K562 (cell line): ENCODE measurements at regions not wholly inside any gene's neighbourhood (a gene's known extent, or its start where the extent isn't known, plus 50 kb on each side); places are given as distances from the start of the nearest gene placed in this dataset.
A peak's percentile ranks its signal among the peaks of the same experiment; 100 is the strongest.

Source experiments
- ATAC-seq: fragments of 200-7000 bp; cut with Tn5 transposase; 3 replicates; pipeline ENCODE4 v1.9.1; 2020; ENCODE audit warnings: moderate library complexity
- BruUV-seq: library from RNA; stranded (reverse); fragments of 400-500 nt; replicated peaks from 2 replicates; lab custom pipeline; 2021; lab: Mats Ljungman, UMichigan
- CTCF ChIA-PET: fragments of 300-600 bp; formaldehyde crosslinking; extraction: SDS; loops from one replicate; lab custom pipeline; 2021; ENCODE audit warnings: low intra/inter-chr PET ratio; lab: Yijun Ruan, JAX
- POLR2A ChIA-PET: fragments of 300-600, 350-650 bp; sonication (Branson Sonifier 250); formaldehyde crosslinking; extraction: SDS; loops from one replicate; lab custom pipeline; 2021; ENCODE audit warnings: antibody characterized with exemption, inconsistent platforms; lab: Yijun Ruan, JAX
- DNase-seq, 4 experiments: peaks; one replicate each; pipeline versions ENCODE4 v3.0.0 to v3.0.0-alpha.2; 2011 to 2018; ENCODE audit warnings: low spot score in 3 of 4, mixed read lengths in 3 of 4; ENCODE audit errors: extremely low read depth in 1 of 4
- FAIRE-seq: peaks from 2 replicates; lab custom pipeline; 2011; peaks lifted over from hg19 to GRCh38; lab: Jason Lieb, UNC
- H2AFZ ChIP-seq: 2 replicates; pipeline ENCODE4 v1.6.0; 2011; ENCODE audit warnings: low read depth, low read length, control low read depth, inconsistent platforms
- H3K27ac ChIP-seq: fragments of 200-600 bp; 3 replicates; pipeline ENCODE4 v1.8.0; 2011; ENCODE audit warnings: low read depth, mild to moderate bottlenecking, control low read depth, inconsistent platforms, low read length, moderate library complexity, mixed read lengths; ENCODE audit errors: extremely low read depth
- H3K27me3 ChIP-seq, 2 experiments: fragments of 300-600 bp in 1 of 2; 2 replicates in 1 of 2; 3 replicates in 1 of 2; pipeline versions ENCODE4 v1.6.0 to v1.8.0; 2011; ENCODE audit warnings: inconsistent platforms in 2 of 2, low read length in 2 of 2, mild to moderate bottlenecking in 1 of 2, mixed read lengths in 1 of 2, moderate library complexity in 1 of 2; ENCODE audit not compliant: control insufficient read depth in 2 of 2, insufficient read depth in 2 of 2
- H3K36me3 ChIP-seq: fragments of 300-600 bp; 3 replicates; pipeline ENCODE4 v1.8.0; 2011; ENCODE audit warnings: mild to moderate bottlenecking, low read length, inconsistent platforms; ENCODE audit not compliant: control insufficient read depth, insufficient read depth
- H3K4me1 ChIP-seq, 2 experiments: fragments of 200-600 bp in 1 of 2; replicated peaks in 1 of 2; 2 replicates in 1 of 2; 3 replicates in 1 of 2; pipeline versions ENCODE4 v1.5.1 to v1.8.0; 2011; ENCODE audit warnings: inconsistent platforms in 2 of 2, low read length in 2 of 2, mild to moderate bottlenecking in 1 of 2, mixed read lengths in 1 of 2, moderate library complexity in 1 of 2; ENCODE audit not compliant: control insufficient read depth in 2 of 2, insufficient read depth in 2 of 2
- H3K4me2 ChIP-seq: 2 replicates; pipeline ENCODE4 v1.6.1; 2011; ENCODE audit warnings: low read length, control low read depth, inconsistent platforms, mixed read lengths; ENCODE audit not compliant: insufficient read depth
- H3K4me3 ChIP-seq: fragments of 200-600 bp; sonication (generic), shearing (Covaris generic); 2 replicates; pipeline ENCODE4 v1.5.1; 2016; ENCODE audit warnings: control low read depth, inconsistent platforms
- H3K79me2 ChIP-seq: fragments of 200-600 bp; 3 replicates; pipeline ENCODE4 v1.8.0; 2011; ENCODE audit warnings: low read length, inconsistent platforms; ENCODE audit not compliant: control insufficient read depth, insufficient read depth
- H3K9ac ChIP-seq, 2 experiments: 2 replicates each; pipeline versions ENCODE4 v1.6.0 to v1.6.1; 2011; ENCODE audit warnings: low read depth in 2 of 2, low read length in 2 of 2, control low read depth in 1 of 2, inconsistent platforms in 1 of 2, mild to moderate bottlenecking in 1 of 2, mixed read lengths in 1 of 2; ENCODE audit not compliant: insufficient read depth in 1 of 2
- H3K9me1 ChIP-seq: one replicate; pipeline ENCODE4 v1.6.0; 2011; ENCODE audit warnings: inconsistent platforms, mild to moderate bottlenecking, low read length, moderate library complexity; ENCODE audit not compliant: control insufficient read depth, insufficient read depth
- H3K9me3 ChIP-seq: replicated peaks from 2 replicates; pipeline ENCODE4 v1.5.1; 2011; ENCODE audit warnings: low read depth, low read length, inconsistent platforms; ENCODE audit not compliant: control insufficient read depth, insufficient read depth
- H4K20me1 ChIP-seq: replicated peaks from 2 replicates; pipeline ENCODE4 v1.6.1; 2011; ENCODE audit warnings: low read length, inconsistent platforms, mixed read lengths; ENCODE audit not compliant: control insufficient read depth, insufficient read depth
- ADNP ChIP-seq: fragments of 200-800 bp; sonication (Bioruptor generic); IDR thresholded peaks from 2 replicates; pipeline ENCODE4 v1.6.1; 2016; ENCODE audit warnings: missing genetic modification characterization, missing compliant biosample characterization
- ASH1L ChIP-seq: fragments of 450-650 bp; IDR thresholded peaks from 2 replicates; pipeline ENCODE4 v1.6.1; 2018; ENCODE audit warnings: borderline replicate concordance, mild to moderate bottlenecking, low read depth; ENCODE audit not compliant: partially characterized antibody
- BRCA1 ChIP-seq, 2 experiments: fragments of 450-650 bp in 1 of 2; sonication (generic) in 1 of 2; formaldehyde crosslinking in 1 of 2; IDR thresholded peaks; 2 replicates each; pipeline versions ENCODE4 v1.5.0 to v1.6.1; 2017 to 2020; ENCODE audit warnings: mild to moderate bottlenecking in 1 of 2, missing genetic modification reagents in 1 of 2
- CCNT2 ChIP-seq: IDR thresholded peaks from 2 replicates; pipeline ENCODE4 v1.6.1; 2011; ENCODE audit warnings: borderline replicate concordance, low read depth, mild to moderate bottlenecking, moderate library complexity, mixed read lengths, low read length; ENCODE audit not compliant: insufficient read length; ENCODE audit errors: extremely low read depth
- CREB3L1 ChIP-seq: fragments of 450-650 bp; IDR thresholded peaks from 2 replicates; pipeline ENCODE4 v1.6.1; 2014; ENCODE audit warnings: low read depth, mild to moderate bottlenecking, moderate library complexity, borderline replicate concordance
- CSDE1 ChIP-seq, 2 experiments: fragments of 450-650 bp; IDR thresholded peaks; 2 replicates each; pipeline ENCODE4 v1.6.1; 2016; ENCODE audit warnings: mild to moderate bottlenecking in 1 of 2
- KLF6 ChIP-seq: fragments of 250-450 bp; sonication (Bioruptor Pico); IDR thresholded peaks from 2 replicates; pipeline ENCODE4 v1.4.0; 2020; ENCODE audit warnings: mild to moderate bottlenecking, moderate library complexity, borderline replicate concordance
- NR3C1 ChIP-seq: sonication (generic); formaldehyde crosslinking; IDR thresholded peaks from 2 replicates; pipeline ENCODE4 v1.8.1; 2022; ENCODE audit warnings: missing genetic modification reagents
- PURB ChIP-seq: sonication (generic); formaldehyde crosslinking; IDR thresholded peaks from 2 replicates; pipeline ENCODE4 v1.9.0; 2021; ENCODE audit warnings: low read depth, mild to moderate bottlenecking, missing genetic modification reagents
- RBM25 ChIP-seq: fragments of 200-400 bp; formaldehyde crosslinking; IDR thresholded peaks from 2 replicates; pipeline ENCODE4 v1.6.1; 2018; ENCODE audit warnings: low read length, low read depth, moderate library complexity; ENCODE audit not compliant: severe bottlenecking
- SIN3A ChIP-seq, 2 experiments: fragments of 150-350 bp in 1 of 2; IDR thresholded peaks; 2 replicates each; pipeline ENCODE4 v1.6.1; 2011 to 2016; ENCODE audit warnings: borderline replicate concordance in 2 of 2, low read depth in 2 of 2, low read length in 2 of 2, mild to moderate bottlenecking in 2 of 2, moderate library complexity in 2 of 2; ENCODE audit not compliant: control insufficient read depth in 1 of 2
- ZNF57 ChIP-seq: fragments of 450-650 bp; formaldehyde crosslinking; IDR thresholded peaks from 2 replicates; pipeline ENCODE4 v1.4.0; 2020; ENCODE audit warnings: mild to moderate bottlenecking, moderate library complexity
- WGBS: fragments of 100-300 bp; shearing (Covaris generic); methylation state at CpG from one replicate; pipeline ENCODE4 v1.1.6; 2016; ENCODE audit warnings: low coverage, mixed read lengths; ENCODE audit not compliant: insufficient coverage; ENCODE audit errors: missing lambda C conversion rate; 5-methylcytosine and 5-hydroxymethylcytosine counted together
- in situ Hi-C: fragments of 300-500 bp; cut with MboI; formaldehyde crosslinking; loops from 4 replicates; pipeline ENCODE4 v1.15.0; 2018; ENCODE audit warnings: inconsistent platforms, mixed read lengths
- intact Hi-C: fragments of 100-400 bp; cut with micrococcal nuclease; formaldehyde crosslinking; loops from 2 replicates; pipeline ENCODE4 v1.14.2; 2022

GRCh38 chr14:22044193-22044592 lies 370.6 kb upstream of the OR4E1 start:
- H3K9me3 ChIP-seq = no peaks in the 10 kb centered on the region
- H3K27me3 ChIP-seq = no peaks in the 10 kb centered on the region
- ATAC-seq = no peak
- H4K20me1 ChIP-seq = no peaks in the 10 kb centered on the region
- in situ Hi-C loops (no loop called here), intact Hi-C loops (no loop called here)
- H3K4me1 ChIP-seq = no peaks in the 10 kb centered on the region
- no peak for DNase-seq
- 0% methylated on average over 5 of the region's 5 CpGs for WGBS
- TF ChIP-seq RBM25 = peak; percentile 92
- TF ChIP-seq SIN3A (IDR thresholded peaks at IDR 0.05; ENCODE audit: borderline replicate concordance in 2 of 2, control insufficient read depth in 1 of 2, low read depth in 2 of 2, low read length in 2 of 2) = no peak
- no peak for TF ChIP-seq CCNT2
- 0 out of 2 replicates have a peak, but pooled peaks have one; percentile 44 for TF ChIP-seq ADNP
- no peak overlapping the region for H2AFZ ChIP-seq
- ChIA-PET CTCF (no interaction called here), POLR2A (no interaction called here)
- FAIRE-seq = no peak
- no TSS peak for BruUV-seq
- no peaks in the 10 kb centered on the region for H3K9me1 ChIP-seq
- no peak overlapping the region for H3K9ac ChIP-seq
- H3K79me2 ChIP-seq = no peaks in the 10 kb centered on the region
- H3K36me3 ChIP-seq = no peaks in the 10 kb centered on the region
- no peak overlapping the region for H3K4me2 ChIP-seq
- no peak overlapping the region for H3K27ac ChIP-seq
- no peak overlapping the region for H3K4me3 ChIP-seq

DNA sequence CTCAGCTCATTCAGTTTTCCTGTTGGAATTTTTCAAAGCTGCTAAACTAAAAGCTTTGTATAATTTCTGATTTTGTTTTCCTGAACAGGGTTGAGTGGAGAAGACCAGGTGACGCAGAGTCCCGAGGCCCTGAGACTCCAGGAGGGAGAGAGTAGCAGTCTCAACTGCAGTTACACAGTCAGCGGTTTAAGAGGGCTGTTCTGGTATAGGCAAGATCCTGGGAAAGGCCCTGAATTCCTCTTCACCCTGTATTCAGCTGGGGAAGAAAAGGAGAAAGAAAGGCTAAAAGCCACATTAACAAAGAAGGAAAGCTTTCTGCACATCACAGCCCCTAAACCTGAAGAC lies 367.1 kb upstream of the OR4E1 start:
- no peaks in the 10 kb centered on the region for H3K9me1 ChIP-seq
- no peak for DNase-seq
- ChIA-PET POLR2A (no interaction called here), CTCF (interaction anchor here (0.6 kb wide), 1 partner anchor 15 kb away, joined by 3 read pairs; no protein-coding TSS in a partner anchor)
- FAIRE-seq = no peak
- no peaks in the 10 kb centered on the region for H4K20me1 ChIP-seq
- H3K4me3 ChIP-seq = no peak overlapping the region
- H3K4me2 ChIP-seq = no peak overlapping the region
- H2AFZ ChIP-seq = no peak overlapping the region
- no peaks in the 10 kb centered on the region for H3K36me3 ChIP-seq
- no peaks in the 10 kb centered on the region for H3K4me1 ChIP-seq
- no peak for ATAC-seq
- H3K9ac ChIP-seq = no peak overlapping the region
- H3K27me3 ChIP-seq = no peaks in the 10 kb centered on the region
- in situ Hi-C loops = no loop called here
- no peak overlapping the region for H3K27ac ChIP-seq
- no TSS peak for BruUV-seq
- no peak for TF ChIP-seq PURB (CRISPR knock-in tag)
- no peak for TF ChIP-seq KLF6 (CRISPR knock-in tag)
- TF ChIP-seq ASH1L = no peak
- no peak for TF ChIP-seq CSDE1 (IDR thresholded peaks at IDR 0.05)
- no peak for TF ChIP-seq CREB3L1
- no peak for TF ChIP-seq NR3C1 (CRISPR knock-in tag)
- TF ChIP-seq ZNF57 (CRISPR knock-in tag) = no peak
- no peak for TF ChIP-seq BRCA1 (IDR thresholded peaks at IDR 0.05)
- TF ChIP-seq BRCA1 (CRISPR knock-in tag; IDR thresholded peaks at IDR 0.05) = no peak
- no peaks in the 10 kb centered on the region for H3K79me2 ChIP-seq
- 0% methylated on average over 3 of the region's 3 CpGs for WGBS
- no peaks in the 10 kb centered on the region for H3K9me3 ChIP-seq
- intact Hi-C loops = no loop called here
